ENCODE measurements at regions not wholly inside any gene's neighbourhood (a gene's known extent, or its start where the extent isn't known, plus 50 kb on each side); places are given as distances from the start of the nearest gene placed in this dataset.

- ChIA-PET CTCF (interaction anchor here (1.1 kb wide), 1 partner anchor 29 kb away, joined by 3 read pairs; no protein-coding TSS in a partner anchor), POLR2A (no interaction called here)
- H3K27me3 Mint-ChIP-seq (ENCODE audit: low read depth): peaks cover 24% of the 10 kb centered on the region
- H3K4me3 Mint-ChIP-seq: no peak overlapping the region
- peaks cover 40% of the 10 kb centered on the region for H3K9me3 Mint-ChIP-seq
- peaks cover 5% of the 10 kb centered on the region; the same call in 1 of the 2 replicates for H3K36me3 Mint-ChIP-seq
- no peak for TF ChIP-seq OVOL2 (CRISPR knock-in tag; IDR thresholded peaks at IDR 0.05; ENCODE audit: borderline replicate concordance)
- no peak for TF ChIP-seq PRRX2 (CRISPR knock-in tag; IDR thresholded peaks at IDR 0.05)
- no peak for TF ChIP-seq TEAD4 (CRISPR knock-in tag; IDR thresholded peaks at IDR 0.05)
- no peak for TF ChIP-seq MYBL2 (CRISPR knock-in tag; IDR thresholded peaks at IDR 0.05)
- TF ChIP-seq, protein P1, sequence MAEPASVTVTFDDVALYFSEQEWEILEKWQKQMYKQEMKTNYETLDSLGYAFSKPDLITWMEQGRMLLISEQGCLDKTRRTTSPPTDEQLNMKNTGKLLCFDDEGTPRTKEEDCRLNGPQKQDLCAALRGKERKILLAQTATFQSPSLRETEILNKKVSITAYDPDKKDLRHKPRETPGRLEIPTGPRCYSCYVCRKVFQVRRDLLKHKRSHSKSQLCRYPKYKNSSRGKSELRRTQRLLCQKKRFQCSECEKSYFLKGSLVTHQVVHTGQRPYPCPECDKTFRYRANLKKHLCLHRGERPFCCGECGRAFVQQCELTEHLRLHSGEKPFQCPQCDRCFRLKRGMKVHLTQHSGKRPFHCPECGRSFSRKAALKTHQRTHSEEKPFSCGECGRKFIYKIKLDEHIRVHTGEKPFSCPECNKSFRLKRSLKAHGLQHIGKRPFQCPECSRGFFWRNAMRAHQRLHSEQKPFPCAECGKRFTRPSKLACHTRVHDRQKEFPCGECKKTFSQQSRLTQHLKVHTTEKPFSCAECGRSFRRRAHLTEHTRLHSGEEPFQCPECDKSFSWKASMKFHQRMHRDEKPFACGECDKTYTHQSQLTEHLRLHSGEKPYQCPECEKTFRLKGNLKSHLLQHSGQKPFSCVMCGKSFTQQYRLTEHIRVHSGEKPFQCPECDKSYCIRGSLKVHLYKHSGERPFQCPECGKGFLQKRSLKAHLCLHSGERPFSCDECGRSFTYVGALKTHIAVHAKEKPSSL (CRISPR knock-in tag; conservative IDR thresholded peaks at IDR 0.05): no peak
- no peak for DNase-seq (ENCODE audit: low spot score)
- H3K4me1 Mint-ChIP-seq: no peaks in the 10 kb centered on the region
- no peak for ATAC-seq
- H3K27ac Mint-ChIP-seq: no peak overlapping the region
Observed at GRCh38 chr5:5957737-5958136, 420.6 kb downstream of the MED10 start.

- DNase-seq (ENCODE audit: low spot score): no peak
- H3K9me3 Mint-ChIP-seq: peaks cover 30% of the 10 kb centered on the region
- peaks cover 5% of the 10 kb centered on the region; the same call in 1 of the 2 replicates for H3K36me3 Mint-ChIP-seq
- H3K27ac Mint-ChIP-seq: no peak overlapping the region
- ATAC-seq: no peak
- no peak overlapping the region for H3K4me3 Mint-ChIP-seq
- peaks cover 24% of the 10 kb centered on the region for H3K27me3 Mint-ChIP-seq (ENCODE audit: low read depth)
- H3K4me1 Mint-ChIP-seq: no peaks in the 10 kb centered on the region
- POLR2A ChIA-PET: no interaction called here
- CTCF ChIA-PET: no interaction called here
- TF ChIP-seq, protein P2, sequence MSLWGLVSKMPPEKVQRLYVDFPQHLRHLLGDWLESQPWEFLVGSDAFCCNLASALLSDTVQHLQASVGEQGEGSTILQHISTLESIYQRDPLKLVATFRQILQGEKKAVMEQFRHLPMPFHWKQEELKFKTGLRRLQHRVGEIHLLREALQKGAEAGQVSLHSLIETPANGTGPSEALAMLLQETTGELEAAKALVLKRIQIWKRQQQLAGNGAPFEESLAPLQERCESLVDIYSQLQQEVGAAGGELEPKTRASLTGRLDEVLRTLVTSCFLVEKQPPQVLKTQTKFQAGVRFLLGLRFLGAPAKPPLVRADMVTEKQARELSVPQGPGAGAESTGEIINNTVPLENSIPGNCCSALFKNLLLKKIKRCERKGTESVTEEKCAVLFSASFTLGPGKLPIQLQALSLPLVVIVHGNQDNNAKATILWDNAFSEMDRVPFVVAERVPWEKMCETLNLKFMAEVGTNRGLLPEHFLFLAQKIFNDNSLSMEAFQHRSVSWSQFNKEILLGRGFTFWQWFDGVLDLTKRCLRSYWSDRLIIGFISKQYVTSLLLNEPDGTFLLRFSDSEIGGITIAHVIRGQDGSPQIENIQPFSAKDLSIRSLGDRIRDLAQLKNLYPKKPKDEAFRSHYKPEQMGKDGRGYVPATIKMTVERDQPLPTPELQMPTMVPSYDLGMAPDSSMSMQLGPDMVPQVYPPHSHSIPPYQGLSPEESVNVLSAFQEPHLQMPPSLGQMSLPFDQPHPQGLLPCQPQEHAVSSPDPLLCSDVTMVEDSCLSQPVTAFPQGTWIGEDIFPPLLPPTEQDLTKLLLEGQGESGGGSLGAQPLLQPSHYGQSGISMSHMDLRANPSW (CRISPR knock-in tag; conservative IDR thresholded peaks at IDR 0.05; ENCODE audit: low read depth): no peak
- no peak for TF ChIP-seq SMAD4 (CRISPR knock-in tag; IDR thresholded peaks at IDR 0.05)
- no peak for TF ChIP-seq USF1 (CRISPR knock-in tag; IDR thresholded peaks at IDR 0.05)
Observed at GRCh38 chr5:5954275-5954598, 424.1 kb downstream of the MED10 start.

DNA sequence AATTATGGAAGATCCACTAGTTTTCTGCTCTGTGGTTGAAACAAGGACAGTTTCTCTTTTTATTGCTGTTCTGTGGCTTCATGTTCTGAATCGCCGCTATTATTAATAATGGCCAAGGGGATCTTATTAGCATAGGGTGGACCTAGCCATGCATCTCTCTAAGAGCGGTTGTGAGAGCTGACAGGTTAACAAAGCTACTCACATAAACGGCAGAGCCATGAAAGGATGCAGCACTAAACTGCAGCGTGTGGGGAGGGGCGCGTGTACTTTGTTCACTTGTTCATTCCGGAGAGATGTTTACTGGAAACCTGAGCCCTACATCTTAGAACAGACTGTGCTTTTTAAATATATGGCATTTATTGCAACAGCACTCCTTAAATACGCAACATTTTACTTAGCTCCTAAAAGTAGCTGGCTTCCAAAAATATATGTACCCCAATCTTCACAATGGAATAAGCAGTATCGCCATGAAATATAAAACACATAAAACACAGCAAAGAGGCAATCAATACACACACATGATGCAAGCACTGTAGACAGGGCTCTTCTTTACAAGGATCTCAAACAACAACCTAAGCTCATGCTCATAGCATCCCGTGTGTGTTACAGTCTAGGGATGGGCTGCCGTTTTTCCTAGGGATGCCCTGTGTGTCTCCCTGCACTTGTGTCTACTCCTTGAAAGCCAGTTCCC is 424.6 kb downstream of the MED10 start:
- ChIA-PET CTCF (no interaction called here), POLR2A (no interaction called here)
- Mint-ChIP-seq H3K4me3 (no peak overlapping the region), H3K9me3 (peaks cover 27% of the 10 kb centered on the region), H3K27ac (no peak overlapping the region), H3K27me3 (ENCODE audit: low read depth) (peaks cover 24% of the 10 kb centered on the region), H3K36me3 (peaks cover 5% of the 10 kb centered on the region; the same call in 1 of the 2 replicates), H3K4me1 (no peaks in the 10 kb centered on the region)
- TF ChIP-seq OVOL2 (CRISPR knock-in tag; IDR thresholded peaks at IDR 0.05; ENCODE audit: borderline replicate concordance): no peak
- TF ChIP-seq, protein P3, sequence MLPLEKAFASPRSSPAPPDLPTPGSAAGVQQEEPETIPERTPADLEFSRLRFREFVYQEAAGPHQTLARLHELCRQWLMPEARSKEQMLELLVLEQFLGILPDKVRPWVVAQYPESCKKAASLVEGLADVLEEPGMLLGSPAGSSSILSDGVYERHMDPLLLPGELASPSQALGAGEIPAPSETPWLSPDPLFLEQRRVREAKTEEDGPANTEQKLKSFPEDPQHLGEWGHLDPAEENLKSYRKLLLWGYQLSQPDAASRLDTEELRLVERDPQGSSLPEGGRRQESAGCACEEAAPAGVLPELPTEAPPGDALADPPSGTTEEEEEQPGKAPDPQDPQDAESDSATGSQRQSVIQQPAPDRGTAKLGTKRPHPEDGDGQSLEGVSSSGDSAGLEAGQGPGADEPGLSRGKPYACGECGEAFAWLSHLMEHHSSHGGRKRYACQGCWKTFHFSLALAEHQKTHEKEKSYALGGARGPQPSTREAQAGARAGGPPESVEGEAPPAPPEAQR (CRISPR knock-in tag; IDR thresholded peaks at IDR 0.05): no peak
- TF ChIP-seq, protein P4, sequence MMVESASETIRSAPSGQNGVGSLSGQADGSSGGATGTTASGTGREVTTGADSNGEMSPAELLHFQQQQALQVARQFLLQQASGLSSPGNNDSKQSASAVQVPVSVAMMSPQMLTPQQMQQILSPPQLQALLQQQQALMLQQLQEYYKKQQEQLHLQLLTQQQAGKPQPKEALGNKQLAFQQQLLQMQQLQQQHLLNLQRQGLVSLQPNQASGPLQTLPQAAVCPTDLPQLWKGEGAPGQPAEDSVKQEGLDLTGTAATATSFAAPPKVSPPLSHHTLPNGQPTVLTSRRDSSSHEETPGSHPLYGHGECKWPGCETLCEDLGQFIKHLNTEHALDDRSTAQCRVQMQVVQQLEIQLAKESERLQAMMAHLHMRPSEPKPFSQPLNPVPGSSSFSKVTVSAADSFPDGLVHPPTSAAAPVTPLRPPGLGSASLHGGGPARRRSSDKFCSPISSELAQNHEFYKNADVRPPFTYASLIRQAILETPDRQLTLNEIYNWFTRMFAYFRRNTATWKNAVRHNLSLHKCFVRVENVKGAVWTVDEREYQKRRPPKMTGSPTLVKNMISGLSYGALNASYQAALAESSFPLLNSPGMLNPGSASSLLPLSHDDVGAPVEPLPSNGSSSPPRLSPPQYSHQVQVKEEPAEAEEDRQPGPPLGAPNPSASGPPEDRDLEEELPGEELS (CRISPR knock-in tag; IDR thresholded peaks at IDR 0.05): no peak
- no peak for TF ChIP-seq RORB (CRISPR knock-in tag; IDR thresholded peaks at IDR 0.05)
- no peak for TF ChIP-seq NR1H2 (CRISPR knock-in tag; IDR thresholded peaks at IDR 0.05)
- no peak for TF ChIP-seq JUN (CRISPR knock-in tag; IDR thresholded peaks at IDR 0.05)
- no peak for TF ChIP-seq SMAD4 (CRISPR knock-in tag; IDR thresholded peaks at IDR 0.05)
- TF ChIP-seq JAZF1 (CRISPR knock-in tag; IDR thresholded peaks at IDR 0.05): no peak
- no peak for TF ChIP-seq USF1 (CRISPR knock-in tag; IDR thresholded peaks at IDR 0.05)
- TF ChIP-seq GTF2I (CRISPR knock-in tag; conservative IDR thresholded peaks at IDR 0.05): no peak
- no peak for TF ChIP-seq ZNF121 (CRISPR knock-in tag; IDR thresholded peaks at IDR 0.05)
- TF ChIP-seq NFYB (CRISPR knock-in tag; conservative IDR thresholded peaks at IDR 0.05; ENCODE audit: low read depth): no peak
- TF ChIP-seq CBFB (CRISPR knock-in tag; IDR thresholded peaks at IDR 0.05; ENCODE audit: low read depth): no peak
- DNase-seq (ENCODE audit: low spot score): no peak
- ATAC-seq: no peak
